Activated B cell treated with CpG ODN at 0.5 μM for 24 hours (primary cell): ENCODE measurements at regions not wholly inside any gene's neighbourhood (a gene's known extent, or its start where the extent isn't known, plus 50 kb on each side); places are given as distances from the start of the nearest gene placed in this dataset.

Source experiments
- ATAC-seq: fragments of 200-7000 bp; cut with Tn5 transposase; one replicate; pipeline ENCODE4 v1.10.0; 2021; ENCODE audit warnings: low read depth, mild to moderate bottlenecking, moderate library complexity
- CTCF ChIA-PET: fragments of 350-600 bp; sonication (Branson Sonifier 250); formaldehyde crosslinking; loops from one replicate; lab custom pipeline; 2021; ENCODE audit warnings: antibody characterized with exemption; lab: Charles Lee
- POLR2A ChIA-PET: fragments of 350-600 bp; sonication (Branson Sonifier 250); formaldehyde crosslinking; loops from one replicate; lab custom pipeline; 2021; ENCODE audit warnings: antibody characterized with exemption; lab: Charles Lee
- DNase-seq: peaks from one replicate; pipeline ENCODE4 v3.0.0; 2022
- H3K27ac Mint-ChIP-seq: one replicate; pipeline ENCODE4 v1.8.0; 2020; ENCODE audit warnings: mixed read lengths
- H3K27me3 Mint-ChIP-seq: one replicate; pipeline ENCODE4 v1.8.0; 2021; ENCODE audit warnings: mixed read lengths
- H3K36me3 Mint-ChIP-seq: one replicate; pipeline ENCODE4 v1.8.0; 2021; ENCODE audit warnings: low read depth, mixed read lengths
- H3K4me1 Mint-ChIP-seq: one replicate; pipeline ENCODE4 v1.8.0; 2021; ENCODE audit warnings: mixed read lengths
- H3K4me3 Mint-ChIP-seq: one replicate; pipeline ENCODE4 v1.8.0; 2020; ENCODE audit warnings: mild to moderate bottlenecking, mixed read lengths
- H3K9me3 Mint-ChIP-seq: one replicate; pipeline ENCODE4 v1.8.0; 2020; ENCODE audit warnings: mixed read lengths
- CTCF ChIP-seq: fragments of 200-600 bp; IDR thresholded peaks from one replicate; pipeline ENCODE4 v1.8.0; 2022; ENCODE audit warnings: antibody characterized with exemption, mild to moderate bottlenecking
- intact Hi-C: fragments of 100-400 bp; cut with micrococcal nuclease; formaldehyde crosslinking; loops from one replicate; pipeline ENCODE4 v1.15.1; 2024

GRCh38 chr13:107842562-107843180 is 372.7 kb downstream of the LIG4 start:
- Mint-ChIP-seq H3K36me3 (no peaks in the 10 kb centered on the region), H3K27me3 (no peaks in the 10 kb centered on the region)
- no peak for ATAC-seq

GRCh38 chr13:107838588-107839161 is 376.7 kb downstream of the LIG4 start:
- Mint-ChIP-seq H3K4me3 (no peak overlapping the region), H3K36me3 (no peaks in the 10 kb centered on the region), H3K27ac (no peak overlapping the region), H3K27me3 (no peaks in the 10 kb centered on the region), H3K9me3 (no peaks in the 10 kb centered on the region), H3K4me1 (no peaks in the 10 kb centered on the region)
- TF ChIP-seq CTCF = no peak
- POLR2A ChIA-PET = no interaction called here
- DNase-seq (no peak), ATAC-seq (no peak)
- CTCF ChIA-PET = no interaction called here
- intact Hi-C loops = no loop called here

More at GRCh38 chr13:107842562-107843180, 372.7 kb downstream of the LIG4 start:
- CTCF ChIA-PET = no interaction called here
- Mint-ChIP-seq H3K27ac (no peak overlapping the region), H3K9me3 (no peaks in the 10 kb centered on the region), H3K4me1 (no peaks in the 10 kb centered on the region), H3K4me3 (no peak overlapping the region)
- POLR2A ChIA-PET = no interaction called here
- no peak for TF ChIP-seq CTCF
- intact Hi-C loops = no loop called here
- DNase-seq = no peak

GRCh38 chr13:107836685-107837084 is 378.7 kb downstream of the LIG4 start:
- ChIA-PET POLR2A (no interaction called here), CTCF (no interaction called here)
- Mint-ChIP-seq H3K4me3 (no peak overlapping the region), H3K27ac (no peak overlapping the region), H3K27me3 (no peaks in the 10 kb centered on the region), H3K9me3 (no peaks in the 10 kb centered on the region), H3K4me1 (no peaks in the 10 kb centered on the region), H3K36me3 (no peaks in the 10 kb centered on the region)
- no peak for DNase-seq
- TF ChIP-seq CTCF = no peak
- intact Hi-C loops = no loop called here
- no peak for ATAC-seq

- ATAC-seq (no peak), DNase-seq (no peak)
- no peak overlapping the region for H3K27ac Mint-ChIP-seq
- no peaks in the 10 kb centered on the region for H3K9me3 Mint-ChIP-seq
- ChIA-PET POLR2A (no interaction called here), CTCF (no interaction called here)
- no peaks in the 10 kb centered on the region for H3K4me1 Mint-ChIP-seq
- no peak overlapping the region for H3K4me3 Mint-ChIP-seq
- H3K36me3 Mint-ChIP-seq = no peaks in the 10 kb centered on the region
- intact Hi-C loops = no loop called here
- no peaks in the 10 kb centered on the region for H3K27me3 Mint-ChIP-seq
- TF ChIP-seq CTCF = no peak
Measured at GRCh38 chr13:107835339-107836018, 379.9 kb downstream of the LIG4 start.

- ChIA-PET CTCF (no interaction called here), POLR2A (no interaction called here)
- Mint-ChIP-seq H3K27me3 (no peaks in the 10 kb centered on the region), H3K36me3 (no peaks in the 10 kb centered on the region), H3K9me3 (no peaks in the 10 kb centered on the region), H3K27ac (no peak overlapping the region), H3K4me1 (no peaks in the 10 kb centered on the region), H3K4me3 (no peak overlapping the region)
- DNase-seq (no peak), ATAC-seq (no peak)
- intact Hi-C loops = no loop called here
- TF ChIP-seq CTCF = no peak
Measured at GRCh38 chr13:107834717-107835116, 380.6 kb downstream of the LIG4 start.
